GM13977 (cell line): ENCODE measurements at regions not wholly inside any gene's neighbourhood (a gene's known extent, or its start where the extent isn't known, plus 50 kb on each side); places are given as distances from the start of the nearest gene placed in this dataset.

Source experiments
- DNase-seq: peaks from one replicate; pipeline ENCODE4 v3.0.0; 2012; ENCODE audit warnings: low spot score
- in situ Hi-C: fragments of 300-500 bp; cut with MboI; formaldehyde crosslinking; loops from one replicate; pipeline ENCODE4 v1.12.0; 2022; ENCODE audit warnings: low sequenced_read_pairs, low pct_unique_long_range_greater_than_20kb, mixed read lengths, inconsistent platforms; ENCODE audit not compliant: unreplicated experiment
- TF ChIP-seq, protein P1 (sequence below): IDR thresholded peaks from 2 replicates; pipeline ENCODE4 v1.5.1; 2012; ENCODE audit warnings: mild to moderate bottlenecking, control low read depth; ENCODE audit not compliant: insufficient read depth; ENCODE audit errors: extremely low read depth, missing control alignments

DNA sequence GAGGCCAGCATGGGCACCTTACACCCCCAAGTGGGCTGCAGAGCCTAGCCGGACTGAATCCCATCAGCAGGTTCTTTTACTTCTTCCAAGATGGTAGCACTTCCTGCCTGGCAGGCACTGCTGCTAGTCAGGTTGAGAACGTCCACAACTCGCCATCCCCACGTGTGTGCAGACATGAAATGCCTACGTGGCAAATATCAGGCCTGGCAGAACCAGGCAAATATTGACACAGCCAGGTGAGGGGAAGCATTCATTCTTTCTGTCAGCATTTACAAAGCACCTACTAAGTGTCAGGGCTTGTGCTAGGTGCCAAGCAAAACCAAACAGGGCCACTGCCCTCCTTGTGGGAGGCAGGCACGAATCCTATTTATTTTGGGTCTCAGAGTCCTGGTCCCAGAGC is 52.3 kb upstream of the SIM2 start:
- in situ Hi-C loops = loop anchor here (25.0 kb wide), 1 partner anchor 291 kb away; no protein-coding TSS in a partner anchor
- TF ChIP-seq, protein P1, sequence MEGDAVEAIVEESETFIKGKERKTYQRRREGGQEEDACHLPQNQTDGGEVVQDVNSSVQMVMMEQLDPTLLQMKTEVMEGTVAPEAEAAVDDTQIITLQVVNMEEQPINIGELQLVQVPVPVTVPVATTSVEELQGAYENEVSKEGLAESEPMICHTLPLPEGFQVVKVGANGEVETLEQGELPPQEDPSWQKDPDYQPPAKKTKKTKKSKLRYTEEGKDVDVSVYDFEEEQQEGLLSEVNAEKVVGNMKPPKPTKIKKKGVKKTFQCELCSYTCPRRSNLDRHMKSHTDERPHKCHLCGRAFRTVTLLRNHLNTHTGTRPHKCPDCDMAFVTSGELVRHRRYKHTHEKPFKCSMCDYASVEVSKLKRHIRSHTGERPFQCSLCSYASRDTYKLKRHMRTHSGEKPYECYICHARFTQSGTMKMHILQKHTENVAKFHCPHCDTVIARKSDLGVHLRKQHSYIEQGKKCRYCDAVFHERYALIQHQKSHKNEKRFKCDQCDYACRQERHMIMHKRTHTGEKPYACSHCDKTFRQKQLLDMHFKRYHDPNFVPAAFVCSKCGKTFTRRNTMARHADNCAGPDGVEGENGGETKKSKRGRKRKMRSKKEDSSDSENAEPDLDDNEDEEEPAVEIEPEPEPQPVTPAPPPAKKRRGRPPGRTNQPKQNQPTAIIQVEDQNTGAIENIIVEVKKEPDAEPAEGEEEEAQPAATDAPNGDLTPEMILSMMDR = no peak
- no peak for DNase-seq

DNA sequence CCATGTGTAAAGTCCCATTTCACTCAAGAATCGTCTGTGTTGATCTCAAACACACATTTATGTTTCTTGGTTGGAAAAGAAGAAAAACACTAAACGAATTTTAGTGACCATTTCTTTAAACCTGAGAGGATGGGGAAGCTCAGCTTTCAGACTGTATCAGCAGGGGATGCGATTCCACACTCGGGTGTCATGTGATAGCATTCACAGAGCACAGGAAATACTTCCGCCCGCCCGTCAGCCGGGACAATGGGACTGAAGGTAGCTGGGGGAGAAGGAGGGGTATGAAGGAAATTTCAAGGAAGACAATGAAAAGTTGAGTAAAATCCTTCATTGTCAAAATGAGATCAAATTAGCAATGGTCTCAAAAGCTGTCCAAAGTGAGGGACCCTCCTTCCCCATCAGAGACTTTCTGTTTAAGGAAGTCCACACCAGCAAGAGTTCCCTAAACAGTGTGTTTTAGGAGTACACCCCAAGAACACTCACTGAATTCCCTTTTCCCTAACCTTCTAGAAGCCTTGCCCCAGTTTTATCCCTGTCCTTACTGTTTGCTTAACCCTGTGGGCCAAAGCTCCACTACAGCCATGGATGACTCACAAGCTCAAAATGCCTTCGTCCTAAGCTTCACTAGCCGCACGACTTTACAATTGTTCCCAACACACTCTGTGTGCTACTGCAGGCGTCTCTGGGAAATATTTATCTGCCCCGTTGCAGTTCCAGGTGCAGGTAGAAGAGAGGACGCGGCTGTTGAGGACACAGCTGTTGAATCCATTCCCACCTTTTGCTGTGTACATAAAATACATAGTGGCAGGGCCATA is 51.4 kb upstream of the SIM2 start:
- in situ Hi-C loops = loop anchor here (25.0 kb wide), 1 partner anchor 290 kb away; no protein-coding TSS in a partner anchor
- DNase-seq = no peak
- TF ChIP-seq, protein P1 = no peak
